GM18867 (cell line): ENCODE measurements at regions not wholly inside any gene's neighbourhood (a gene's known extent, or its start where the extent isn't known, plus 50 kb on each side); places are given as distances from the start of the nearest gene placed in this dataset.
A peak's percentile ranks its signal among the peaks of the same experiment; 100 is the strongest.

Experiments
- ATAC-seq: cut with Tn5 transposase; IDR thresholded peaks from one replicate; pipeline ENCODE4 v1.9.1; 2021; ENCODE audit warnings: mild to moderate bottlenecking, moderate library complexity; ENCODE audit not compliant: unreplicated experiment

- ATAC-seq, result no peak
Measured at GRCh38 chr12:58513301-58513834, 406.9 kb downstream of the LRIG3 start.

DNA sequence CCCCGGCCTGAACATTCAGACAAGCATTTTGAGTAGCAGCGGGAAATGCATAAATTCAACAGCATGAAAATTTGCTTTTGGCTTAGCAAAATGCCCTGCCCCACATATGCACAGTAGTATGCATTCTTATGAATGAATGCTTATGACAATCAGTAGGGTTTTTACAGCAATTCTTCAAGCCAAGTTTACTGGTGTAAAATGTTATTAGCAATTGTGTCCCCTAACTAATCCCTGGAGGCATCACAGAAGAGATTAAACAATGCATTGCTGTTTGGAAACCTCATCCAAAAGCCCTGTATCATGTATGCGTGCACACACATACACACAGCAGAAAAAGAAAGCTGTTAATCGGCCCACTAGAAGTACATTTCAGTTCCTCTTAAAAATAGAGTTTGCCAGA is 406.5 kb downstream of the LRIG3 start:
- ATAC-seq, result no peak

DNA sequence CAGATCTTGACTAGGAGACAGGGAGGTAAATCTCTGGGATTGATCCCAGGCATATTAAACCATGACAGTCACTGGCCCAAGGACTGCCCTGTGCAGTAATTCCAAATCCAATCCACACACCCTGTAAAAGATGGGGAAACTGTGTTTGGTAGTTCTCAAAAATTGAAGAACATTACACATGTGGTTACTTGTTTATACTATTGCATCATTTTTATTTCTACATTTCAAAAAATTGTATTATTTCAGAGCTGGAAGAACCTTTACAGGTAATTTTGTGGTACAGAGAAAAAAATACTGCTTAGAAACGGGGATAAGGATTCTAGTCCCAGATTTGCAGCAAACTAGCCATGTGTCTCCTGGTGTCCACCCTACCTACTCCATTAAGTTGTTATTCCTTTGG is 400.5 kb downstream of the LRIG3 start:
- no peak for ATAC-seq

DNA sequence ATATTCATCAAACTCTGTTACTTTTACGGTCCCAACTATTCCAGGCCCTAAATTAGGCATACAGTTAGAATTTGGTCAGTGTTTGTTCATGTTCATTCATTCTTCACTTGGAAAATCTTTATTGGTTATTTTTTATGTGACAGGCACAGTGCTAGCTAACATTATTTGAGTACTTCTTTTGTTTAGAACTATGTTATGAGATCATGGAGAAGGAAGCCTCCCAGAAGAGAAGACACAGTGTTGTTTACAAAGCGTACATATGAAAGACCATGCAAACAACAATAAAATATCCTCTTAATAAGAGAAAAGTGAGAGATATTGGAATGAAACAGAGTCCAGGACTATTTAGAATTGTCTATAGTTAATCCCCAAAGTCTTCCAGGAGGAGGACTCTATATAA is 399.2 kb downstream of the LRIG3 start:
- no peak for ATAC-seq

DNA sequence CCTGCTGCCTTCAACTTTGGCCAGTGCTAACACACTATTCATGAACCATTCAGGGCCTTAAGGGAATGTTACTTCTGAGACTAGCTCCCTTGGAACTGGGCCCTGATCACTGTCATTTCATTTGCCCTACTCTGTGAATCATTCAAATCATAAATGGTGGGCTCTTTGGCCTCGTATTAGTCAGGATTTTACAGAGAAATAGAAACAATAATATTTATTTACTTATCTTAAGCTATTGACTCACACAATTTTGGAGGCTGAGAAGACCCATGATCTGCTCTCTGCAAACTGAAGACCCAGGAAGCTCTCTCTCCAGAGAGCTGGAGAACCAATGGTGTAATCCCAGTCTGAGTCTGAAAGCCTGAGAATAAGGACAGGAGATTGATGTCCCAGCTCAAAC is 398.5 kb downstream of the LRIG3 start:
- no peak for ATAC-seq

- no peak for ATAC-seq
Measured at GRCh38 chr12:58523360-58523759, 396.9 kb downstream of the LRIG3 start.

DNA sequence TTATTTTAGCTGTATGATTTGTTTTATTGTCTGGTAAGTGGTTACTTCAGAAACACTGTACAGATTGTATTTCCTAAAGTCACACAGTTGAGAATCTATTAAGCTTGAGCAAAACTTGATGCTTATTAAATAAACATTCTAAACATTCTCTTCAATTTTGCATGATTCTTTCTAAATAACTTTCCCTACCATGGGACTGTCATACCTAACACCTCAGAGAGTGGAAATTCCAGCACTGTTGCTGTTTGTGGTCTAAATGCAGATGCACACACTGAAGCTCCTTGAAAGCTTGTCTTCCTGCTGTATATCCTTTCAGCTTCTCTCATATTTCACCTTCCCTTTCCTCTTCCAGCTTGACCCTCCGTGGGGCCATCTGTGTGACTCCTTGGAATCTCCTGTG is 392.0 kb downstream of the LRIG3 start:
- ATAC-seq, result no peak

- ATAC-seq, result no peak
Measured at GRCh38 chr12:58529114-58529665, 391.1 kb downstream of the LRIG3 start.

- ATAC-seq, result no peak
Measured at GRCh38 chr12:58529897-58530741, 390.2 kb downstream of the LRIG3 start.

DNA sequence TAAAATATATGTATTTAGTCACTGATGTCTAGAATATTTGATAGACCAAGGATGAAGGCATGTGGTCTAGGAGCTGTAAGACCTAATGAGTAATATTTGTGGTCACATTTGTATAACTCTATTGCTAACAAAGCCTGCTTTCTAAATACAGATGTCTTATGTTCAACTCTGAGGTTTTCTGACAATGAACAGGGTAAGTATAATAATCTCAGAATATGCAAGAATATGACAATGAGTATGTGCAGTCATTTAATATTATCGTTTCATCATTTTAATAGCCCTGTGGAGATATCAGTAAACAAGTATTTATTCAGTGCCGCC is 389.6 kb downstream of the LRIG3 start:
- ATAC-seq, result no peak

DNA sequence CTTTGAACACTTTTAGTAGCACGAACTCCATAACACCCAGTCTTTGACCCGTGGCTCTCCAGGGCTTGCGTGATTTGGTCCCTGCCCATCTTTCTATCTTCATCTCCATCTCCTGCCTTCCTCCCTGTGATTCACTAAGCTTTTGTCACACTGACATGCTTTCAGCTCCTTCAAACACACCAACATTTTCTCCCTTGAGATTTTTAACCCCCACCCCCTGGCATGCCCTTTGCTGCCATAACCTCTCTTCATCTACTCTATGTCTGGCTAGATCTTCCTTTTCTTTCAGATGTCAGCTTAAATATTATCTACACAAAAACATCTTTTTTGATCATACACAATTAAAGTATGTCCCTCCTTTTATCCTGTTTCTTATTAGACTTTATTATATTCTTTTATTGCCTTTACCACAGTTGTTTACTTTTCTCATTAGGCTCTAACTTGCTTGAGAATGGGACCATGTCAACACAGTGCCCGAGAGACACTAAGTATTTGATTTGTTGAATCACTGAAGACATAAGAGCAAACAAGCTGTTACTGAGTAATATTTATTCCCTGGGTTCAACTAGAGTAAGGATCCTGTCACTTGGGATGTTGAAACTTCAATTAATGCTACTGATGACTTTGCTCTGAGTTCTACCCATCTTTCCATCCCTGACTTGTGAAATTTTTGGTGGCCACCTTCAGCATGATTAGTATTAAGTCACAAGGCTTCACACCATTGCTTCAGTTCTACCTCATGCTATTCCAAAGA is 387.3 kb downstream of the LRIG3 start:
- ATAC-seq, result no peak

GRCh38 chr12:58533652-58534051 is 386.7 kb downstream of the LRIG3 start:
- ATAC-seq, result no peak

- no peak for ATAC-seq
Measured at GRCh38 chr12:58537278-58537677, 383.0 kb downstream of the LRIG3 start.

DNA sequence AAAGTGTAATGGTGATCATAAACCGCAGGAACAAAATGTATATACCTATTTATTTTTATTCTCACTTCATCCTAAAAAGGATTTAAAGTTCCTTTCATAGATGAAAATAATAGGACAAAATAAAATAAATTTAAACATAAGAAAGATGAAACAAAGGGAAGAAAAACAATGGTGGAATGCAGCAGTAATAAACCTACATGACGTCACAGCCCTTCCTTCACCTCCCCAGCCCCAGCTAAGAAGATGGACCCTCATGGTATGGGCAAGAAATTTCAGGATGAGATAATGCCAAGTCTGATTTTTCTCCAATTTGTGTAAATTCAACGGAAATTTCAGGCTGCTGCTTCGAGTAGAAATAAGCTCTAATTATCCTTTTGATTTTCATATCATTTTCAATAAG is 381.0 kb downstream of the LRIG3 start:
- no peak for ATAC-seq

DNA sequence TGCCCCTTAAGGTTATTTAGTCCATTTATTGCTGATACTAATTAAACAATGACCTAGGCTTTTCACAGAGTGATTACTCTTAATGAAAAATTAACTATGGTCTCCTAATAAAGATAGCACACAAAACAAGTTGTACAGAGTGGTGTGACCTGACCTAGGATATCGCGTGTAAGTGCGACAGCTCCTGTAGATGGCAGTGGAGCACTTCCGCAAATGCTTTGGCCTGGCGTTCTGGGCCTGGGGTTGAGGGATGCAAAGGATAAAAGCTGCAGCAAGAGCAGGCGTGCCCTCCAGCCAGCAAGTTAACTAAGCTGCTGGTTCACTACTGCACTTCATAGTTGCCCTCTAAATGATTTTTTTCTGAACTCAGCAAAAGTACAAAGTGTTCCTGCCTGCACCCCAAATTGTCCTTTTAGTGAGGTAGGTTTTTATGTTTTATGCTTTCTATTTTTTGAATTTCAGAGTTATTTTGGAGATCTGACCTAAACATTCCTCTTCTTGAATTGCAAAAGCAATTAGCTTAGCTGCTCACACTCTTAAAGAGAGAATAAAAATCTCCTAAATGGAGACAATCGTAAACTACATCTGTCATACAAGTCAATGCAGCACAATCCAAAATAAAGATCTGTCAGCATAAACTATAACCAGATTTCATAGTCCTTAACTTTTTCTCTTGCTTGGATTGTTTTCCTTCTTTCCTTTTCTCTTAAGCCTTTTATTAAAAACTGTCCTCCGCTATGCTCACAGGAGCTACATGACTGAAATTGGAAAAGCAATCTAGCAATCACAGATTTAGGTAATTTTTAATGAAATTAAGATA is 379.6 kb downstream of the LRIG3 start:
- ATAC-seq, result peak; percentile 77

DNA sequence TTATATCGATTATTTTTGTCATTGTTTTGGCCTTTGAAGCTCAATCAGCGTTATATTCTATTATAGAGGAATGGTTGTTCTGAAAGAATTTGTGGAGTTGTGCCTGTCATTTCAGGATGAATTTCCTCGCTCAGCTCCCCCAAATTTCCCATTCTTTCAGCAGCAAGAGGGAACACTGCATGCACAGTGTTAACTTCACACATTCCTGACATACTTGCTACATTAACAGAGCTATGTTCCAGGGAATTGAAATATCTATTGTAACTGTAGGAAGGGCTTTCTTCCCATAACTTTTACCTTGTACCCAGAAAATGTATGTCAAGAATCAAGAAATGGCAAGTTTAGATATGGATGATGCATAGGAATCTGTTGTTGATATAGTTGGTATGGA is 379.0 kb downstream of the LRIG3 start:
- ATAC-seq, result no peak

DNA sequence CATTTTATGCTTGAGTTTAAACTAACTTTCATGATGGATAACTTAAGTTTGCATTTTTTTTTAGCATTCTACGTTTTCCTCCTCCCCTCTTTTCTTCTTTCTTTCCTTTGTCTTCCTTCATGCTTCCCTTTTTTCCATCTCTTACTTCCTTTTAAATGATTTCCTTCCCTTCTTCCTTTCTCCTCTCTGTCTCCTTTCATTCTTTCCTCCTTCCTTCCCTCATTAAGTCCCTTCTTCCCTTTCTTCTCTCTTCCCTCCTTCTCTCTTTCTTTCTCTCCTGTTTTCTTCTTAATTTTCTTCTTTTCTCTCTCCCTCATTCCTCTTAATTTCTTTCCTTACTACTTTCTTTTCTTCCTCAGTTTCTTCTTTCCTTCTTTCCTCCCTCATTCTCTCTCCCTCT is 376.0 kb downstream of the LRIG3 start:
- ATAC-seq, result no peak

GRCh38 chr12:58547217-58547616 is 373.1 kb downstream of the LRIG3 start:
- no peak for ATAC-seq

- no peak for ATAC-seq
Measured at GRCh38 chr12:58548801-58549200, 371.5 kb downstream of the LRIG3 start.

GRCh38 chr12:58554522-58555157 is 365.7 kb downstream of the LRIG3 start:
- ATAC-seq, result no peak

- no peak for ATAC-seq
Measured at GRCh38 chr12:58557171-58557570, 363.1 kb downstream of the LRIG3 start.
